ENCODE measurements at regions not wholly inside any gene's neighbourhood (a gene's known extent, or its start where the extent isn't known, plus 50 kb on each side); places are given as distances from the start of the nearest gene placed in this dataset.
"Not testable (repeated sequence)": the region's sequence is repeated elsewhere in the genome, so short reads cannot be mapped to it uniquely, and the experiment has no call there.

DNA sequence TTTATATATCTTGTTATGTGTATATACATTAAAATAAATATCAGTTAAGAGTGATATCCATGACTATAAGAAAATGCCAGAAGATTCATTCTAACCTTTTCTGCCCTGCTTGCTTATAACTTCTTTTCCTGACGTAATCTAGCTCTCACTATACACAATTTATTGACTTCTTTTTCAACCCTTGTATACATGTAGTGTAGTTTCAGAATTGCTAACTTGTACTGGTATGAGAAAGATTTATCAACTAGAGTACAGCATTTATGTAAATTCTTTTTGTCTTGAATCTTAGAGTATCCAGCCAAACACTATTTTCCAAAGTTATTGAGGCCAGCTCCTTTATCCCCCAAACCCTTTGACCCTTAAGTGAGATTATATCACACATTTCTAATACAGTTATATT, 798.0 kb upstream of the RAB6C start:
- no peak for DNase-seq (ENCODE audit: extremely low read depth, low read depth, low spot score)

DNA sequence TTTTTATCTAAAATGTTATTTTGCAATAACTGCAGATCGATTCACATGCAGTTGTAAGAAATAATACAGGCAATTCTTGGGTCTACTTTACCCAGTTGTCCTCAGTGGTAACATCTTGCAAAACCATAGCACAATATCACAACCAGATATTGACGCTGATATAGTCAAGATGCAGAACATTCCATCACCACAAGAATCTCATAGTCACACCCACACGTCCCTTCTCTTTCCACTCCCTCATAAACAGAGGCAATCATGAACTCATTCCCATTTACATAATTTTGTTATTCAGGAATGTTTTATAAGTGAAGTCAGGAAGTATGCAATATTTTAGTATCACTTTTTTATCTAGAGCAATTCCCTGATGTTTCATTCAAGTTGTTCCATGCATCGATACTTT, 797.5 kb upstream of the RAB6C start:
- DNase-seq (ENCODE audit: extremely low read depth, low read depth, low spot score), result no peak

DNA sequence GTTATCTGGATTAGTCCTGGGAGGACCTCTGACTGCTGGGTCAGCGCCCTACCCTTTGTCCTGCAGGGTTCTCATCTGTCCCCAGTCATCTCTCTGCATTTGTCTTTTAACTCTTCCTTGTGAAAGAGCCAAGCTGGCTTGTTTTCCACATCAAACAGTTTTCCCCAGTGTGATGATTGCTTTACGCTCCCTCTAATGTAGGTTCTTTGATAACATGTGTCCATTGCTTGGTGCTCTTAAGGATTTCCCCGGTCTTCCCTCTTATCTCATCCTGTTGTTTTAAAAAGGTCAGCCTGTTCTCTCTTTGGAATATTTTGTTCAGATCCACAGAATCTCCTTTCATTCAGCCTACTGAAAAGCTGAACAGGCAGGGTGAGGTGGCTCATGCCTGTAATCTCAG, 792.1 kb upstream of the RAB6C start:
- no peak for DNase-seq (ENCODE audit: extremely low read depth, low read depth, low spot score)

DNA sequence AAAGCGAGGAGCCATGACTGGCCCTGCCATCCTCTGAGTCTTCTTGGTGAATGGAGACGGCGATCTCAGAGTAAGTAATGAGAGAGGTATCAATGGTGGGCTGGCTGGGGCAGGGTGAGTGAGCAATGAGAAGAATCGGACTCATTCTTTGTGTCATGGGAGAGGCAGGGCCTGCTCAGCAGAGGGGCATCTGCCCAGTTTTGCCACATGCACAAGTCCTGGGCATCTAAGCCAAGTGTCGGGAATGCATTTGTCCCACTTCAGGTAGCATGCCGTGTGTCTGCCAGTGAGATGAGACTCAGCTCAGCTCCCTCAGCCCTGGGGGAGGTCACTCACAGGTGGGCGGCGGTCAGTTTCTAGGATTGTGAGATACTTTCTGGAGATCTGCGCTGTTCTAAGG, 791.0 kb upstream of the RAB6C start:
- no peak for DNase-seq (ENCODE audit: extremely low read depth, low read depth, low spot score)

DNA sequence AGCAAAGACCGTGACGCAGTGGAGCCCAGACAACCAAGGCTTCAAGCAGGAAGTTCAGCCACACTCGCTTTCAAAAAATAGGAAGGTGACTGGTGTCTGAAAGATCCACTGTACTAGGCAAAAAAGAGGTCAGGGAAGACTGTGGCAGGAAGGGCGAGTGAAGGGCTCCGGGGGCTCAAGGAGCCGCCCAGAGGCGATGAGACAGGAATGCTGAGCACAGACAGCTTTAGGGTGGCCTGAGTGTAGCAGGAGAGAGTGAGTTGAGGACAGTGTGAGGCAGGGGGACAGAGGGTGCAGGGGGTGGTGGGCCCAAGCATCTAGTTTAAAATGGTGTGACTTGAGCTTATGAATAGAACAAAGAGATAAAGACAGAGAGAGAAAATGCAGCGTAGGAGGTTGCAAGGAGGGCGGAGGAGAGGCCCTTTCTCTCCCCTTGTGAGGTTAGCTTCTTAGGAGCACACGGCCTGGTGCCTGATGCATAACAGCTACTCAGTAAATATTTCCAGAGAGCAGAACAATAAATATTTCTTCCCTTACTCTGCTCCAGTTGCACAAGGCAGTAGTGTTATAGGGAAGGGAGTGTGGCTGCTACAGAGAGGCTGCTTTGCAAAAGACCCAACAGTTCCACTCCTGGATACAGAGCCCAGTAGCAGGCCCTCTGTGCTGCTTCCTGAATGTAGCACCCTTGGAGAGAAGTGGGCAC, 789.7 kb upstream of the RAB6C start:
- DNase-seq (ENCODE audit: extremely low read depth, low read depth, low spot score), result no peak

DNA sequence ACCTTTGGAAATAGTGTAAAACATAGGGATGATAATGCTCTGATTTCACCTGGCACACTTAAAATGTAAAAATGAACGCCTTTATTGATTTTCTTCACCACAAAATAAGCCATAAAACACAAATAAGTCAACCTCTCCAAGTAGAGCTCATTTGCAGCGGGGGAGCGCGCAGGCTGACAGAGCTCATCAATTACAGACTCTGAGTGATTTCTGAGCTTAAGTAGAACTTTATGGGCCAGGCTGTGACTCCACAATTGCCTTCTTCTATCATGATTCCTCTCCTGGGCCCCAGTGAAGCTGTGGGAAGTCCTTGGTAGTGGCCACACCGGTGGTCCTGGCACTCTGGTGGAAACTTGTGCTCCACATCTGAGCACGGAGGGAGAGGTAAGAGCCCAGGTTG, 789.0 kb upstream of the RAB6C start:
- no peak for DNase-seq (ENCODE audit: extremely low read depth, low read depth, low spot score)

DNA sequence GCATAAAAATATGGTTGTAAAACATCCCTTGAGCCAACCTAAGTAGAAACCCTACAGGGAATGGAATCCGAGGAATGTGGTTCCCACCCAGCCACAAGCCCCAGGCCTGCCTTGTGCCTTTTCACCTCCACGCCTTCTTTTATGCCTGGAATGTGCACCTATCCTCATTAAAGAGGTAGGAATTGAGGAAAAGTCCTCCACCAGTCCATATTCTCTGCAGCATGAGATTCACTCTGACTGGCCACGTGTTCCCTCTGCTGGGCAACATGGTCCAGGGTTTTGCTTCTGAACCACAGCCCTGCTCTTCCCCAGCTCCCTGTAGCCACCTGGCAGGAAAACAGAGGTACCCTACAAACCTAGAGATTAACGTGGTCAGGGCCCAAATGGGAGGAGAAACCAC, 787.9 kb upstream of the RAB6C start:
- DNase-seq (ENCODE audit: extremely low read depth, low read depth, low spot score), result no peak

DNA sequence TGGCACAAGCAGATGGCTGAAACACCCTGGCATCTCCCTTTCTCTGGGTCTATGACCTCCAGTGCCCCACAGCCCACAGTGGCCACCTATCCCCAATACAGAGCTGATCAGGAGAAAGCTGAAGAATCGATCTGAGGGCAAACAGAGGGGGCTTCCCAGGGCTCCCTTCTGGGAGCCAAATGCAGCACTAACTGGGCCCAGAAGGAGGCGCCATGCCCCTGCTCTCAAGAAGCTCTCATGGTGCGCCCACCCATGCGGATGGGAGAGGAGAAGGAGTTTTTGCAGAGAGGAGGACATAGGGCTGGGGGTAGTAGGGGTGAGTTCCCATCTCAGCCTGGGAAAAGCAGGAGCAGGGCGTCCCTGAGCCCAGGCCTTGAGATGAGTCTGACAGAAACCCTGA, 787.3 kb upstream of the RAB6C start:
- DNase-seq (ENCODE audit: extremely low read depth, low read depth, low spot score), result no peak

DNA sequence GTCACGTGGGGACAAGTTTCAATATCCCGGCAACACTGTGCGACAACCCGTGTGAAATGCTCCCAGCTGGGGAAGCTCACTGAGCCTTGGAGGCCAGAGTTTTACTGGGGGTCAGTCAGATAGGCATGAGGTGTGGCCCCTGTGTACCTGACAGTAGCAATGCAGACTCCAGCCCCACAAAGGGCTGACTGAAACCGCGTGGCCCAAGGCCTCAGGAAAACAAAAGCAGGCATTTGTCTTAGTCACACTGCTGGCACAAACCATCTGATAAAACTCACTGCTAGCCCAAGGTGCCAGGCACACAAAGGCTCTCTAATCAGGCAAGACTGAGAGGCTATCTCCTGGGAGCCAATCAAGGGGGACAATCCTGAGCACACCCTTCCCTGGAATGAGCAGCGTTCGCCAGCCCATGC, 786.6 kb upstream of the RAB6C start:
- no peak for DNase-seq (ENCODE audit: extremely low read depth, low read depth, low spot score)

DNA sequence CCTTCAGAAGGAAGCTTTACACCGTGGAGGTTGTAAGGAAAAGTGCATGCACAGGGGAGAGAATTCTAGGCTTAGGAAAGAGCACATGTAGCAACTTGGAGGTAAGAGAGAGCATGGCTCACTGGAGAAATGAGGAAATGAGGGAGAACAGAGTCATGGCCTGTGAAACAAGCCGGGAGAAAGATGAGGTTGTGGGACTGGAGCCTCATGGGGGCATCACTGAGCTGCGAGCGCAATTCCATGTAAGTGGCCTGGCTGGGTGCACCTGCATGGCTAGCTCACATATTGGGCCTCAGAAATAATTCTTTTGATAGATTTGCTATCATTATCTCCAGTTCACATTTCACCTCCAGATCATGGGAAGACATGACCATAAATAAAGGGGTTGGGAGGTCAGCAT, 785.5 kb upstream of the RAB6C start:
- DNase-seq (ENCODE audit: extremely low read depth, low read depth, low spot score), result no peak

DNA sequence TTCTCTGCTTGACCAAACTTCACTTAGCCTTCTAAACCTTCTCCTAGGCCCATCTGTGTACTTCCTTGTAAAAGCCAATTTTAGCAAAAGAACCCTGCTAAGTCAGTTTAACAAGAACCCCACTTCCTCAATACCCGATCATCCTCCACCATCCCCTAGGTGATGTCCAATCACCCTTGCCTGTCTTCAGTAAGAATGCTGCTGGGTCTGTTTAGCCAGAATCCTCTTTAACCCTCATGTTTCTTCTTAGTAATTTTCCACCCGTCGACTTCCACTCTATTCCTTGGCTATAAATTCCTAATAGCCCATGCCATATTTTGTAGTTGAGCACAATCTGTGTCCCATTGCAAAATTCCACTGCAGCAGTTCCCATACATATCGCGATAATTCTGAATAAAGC, 780.0 kb upstream of the RAB6C start:
- no peak for DNase-seq (ENCODE audit: extremely low read depth, low read depth, low spot score)

DNA sequence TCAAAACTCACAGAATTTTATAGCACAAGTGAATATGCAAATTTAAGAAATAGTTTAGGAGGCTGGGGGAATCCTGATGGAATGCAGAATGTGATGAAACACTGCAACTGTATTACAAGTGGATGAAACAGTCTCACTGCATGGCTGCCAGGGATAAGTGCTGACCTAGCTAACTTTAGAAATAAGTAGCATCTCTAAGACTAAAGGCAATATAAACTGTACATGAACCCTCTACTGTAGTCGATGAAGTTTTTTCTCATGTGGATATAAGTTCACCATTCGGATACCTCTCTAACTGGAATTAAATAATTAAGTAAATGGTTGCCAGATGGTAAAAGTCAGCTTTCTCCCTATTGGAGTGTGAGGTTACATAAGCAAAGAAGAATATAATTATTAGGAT, 777.8 kb upstream of the RAB6C start:
- DNase-seq (ENCODE audit: extremely low read depth, low read depth, low spot score), result no peak

DNA sequence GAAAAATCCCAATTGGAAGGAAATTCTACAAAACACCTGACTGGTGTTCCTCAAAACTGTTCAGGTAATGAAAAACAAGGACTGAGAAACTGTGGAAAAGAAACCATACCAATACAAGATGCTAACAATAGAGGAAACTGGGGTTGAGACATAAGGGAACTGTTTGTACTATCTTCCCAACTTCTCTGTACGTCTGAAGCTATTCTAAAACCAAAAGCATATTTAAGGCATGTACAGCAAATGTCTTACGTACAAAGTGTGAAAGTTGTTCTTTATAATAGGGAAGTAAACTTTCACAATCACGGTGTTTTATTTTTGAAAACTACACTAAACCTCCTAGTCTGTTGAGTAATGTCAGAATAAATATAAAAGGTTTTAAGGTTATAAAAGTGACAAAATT, 776.1 kb upstream of the RAB6C start:
- DNase-seq (ENCODE audit: extremely low read depth, low read depth, low spot score), result no peak

DNA sequence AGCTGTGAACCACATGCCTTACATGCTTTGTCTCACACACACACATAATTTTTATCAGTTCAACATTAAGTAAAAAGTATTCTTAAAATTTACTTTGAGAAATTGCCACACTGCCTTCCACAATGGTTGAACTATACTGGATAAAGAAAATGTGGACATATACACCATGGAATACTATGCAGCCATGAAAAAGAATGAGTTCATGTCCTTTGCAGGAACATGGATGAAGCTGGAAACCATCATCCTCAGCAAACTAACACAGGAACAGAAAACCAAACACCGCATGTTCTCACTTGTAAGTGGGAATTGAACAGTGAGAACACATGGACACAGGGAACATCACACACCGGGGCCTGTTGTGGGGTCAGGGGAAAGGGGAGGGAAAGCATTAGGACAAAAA, 774.9 kb upstream of the RAB6C start:
- DNase-seq (ENCODE audit: extremely low read depth, low read depth, low spot score), result not testable (repeated sequence)

DNA sequence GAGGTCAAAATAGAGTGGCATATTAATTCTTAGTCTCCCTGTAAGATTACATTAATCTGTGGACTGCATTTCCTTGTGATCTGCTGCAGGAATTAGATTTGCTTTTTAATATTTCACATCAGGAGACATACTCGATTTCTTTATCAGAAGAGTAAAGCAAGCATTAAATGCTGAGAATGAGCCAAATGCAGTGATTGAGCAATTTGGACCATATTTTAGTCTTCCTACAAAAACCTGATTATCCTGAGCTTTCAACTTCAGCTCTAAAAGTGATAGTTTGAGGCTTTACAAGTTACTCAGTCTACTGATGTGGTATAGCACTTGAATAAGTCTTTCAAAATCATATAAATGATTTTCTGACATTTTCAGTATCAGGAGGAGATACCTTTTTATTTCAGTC, 774.3 kb upstream of the RAB6C start:
- no peak for DNase-seq (ENCODE audit: extremely low read depth, low read depth, low spot score)

DNA sequence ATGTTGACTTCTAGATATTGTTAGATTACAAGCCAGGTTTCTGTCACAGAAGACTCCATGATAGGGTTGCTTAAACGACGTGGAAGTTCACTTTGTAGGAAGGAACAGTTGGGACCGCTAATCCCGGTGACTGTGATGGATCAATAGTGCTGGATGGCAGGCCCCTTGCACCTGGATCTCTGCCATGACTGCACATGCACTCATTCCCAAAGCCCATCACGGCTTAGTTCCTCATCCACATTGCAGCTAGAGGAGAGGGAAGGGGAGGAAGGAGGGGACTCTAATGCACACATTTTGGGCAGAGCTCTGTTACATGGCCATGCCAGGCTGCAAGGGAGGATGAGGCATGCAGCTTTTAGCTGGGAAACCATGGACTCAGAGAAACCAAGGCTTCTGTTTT, 773.7 kb upstream of the RAB6C start:
- DNase-seq (ENCODE audit: extremely low read depth, low read depth, low spot score), result no peak

DNA sequence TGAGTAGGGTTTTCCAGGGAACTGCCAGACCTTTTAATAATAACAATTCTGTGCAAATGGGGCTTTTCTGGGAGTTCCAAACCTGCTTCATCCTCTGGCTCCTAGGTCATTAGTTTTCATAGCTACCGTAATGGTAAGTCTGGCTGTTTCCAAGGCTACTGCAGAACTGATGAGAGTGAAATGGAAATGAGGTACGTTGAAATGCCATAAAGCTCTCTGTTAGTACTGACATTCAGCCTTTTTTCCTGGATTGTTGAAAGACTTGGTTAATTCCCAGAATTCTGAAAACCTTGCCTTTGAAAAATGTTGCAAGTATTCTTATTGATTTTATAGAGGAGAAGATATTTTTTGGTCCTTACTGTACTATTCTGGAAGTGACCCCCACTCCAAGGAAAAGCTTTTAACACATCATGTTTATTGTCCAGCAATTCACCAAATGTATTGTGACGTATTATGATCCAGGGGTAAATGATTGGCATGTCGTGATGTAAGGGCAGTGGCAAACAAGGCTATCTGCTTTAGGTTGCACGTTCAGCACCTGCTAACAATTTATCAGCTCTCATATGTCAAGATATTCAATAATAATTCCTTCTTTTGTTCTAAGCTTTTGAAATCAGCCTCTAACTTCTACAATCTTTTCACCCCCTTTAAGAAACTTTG, 767.0 kb upstream of the RAB6C start:
- DNase-seq (ENCODE audit: extremely low read depth, low read depth, low spot score), result no peak

DNA sequence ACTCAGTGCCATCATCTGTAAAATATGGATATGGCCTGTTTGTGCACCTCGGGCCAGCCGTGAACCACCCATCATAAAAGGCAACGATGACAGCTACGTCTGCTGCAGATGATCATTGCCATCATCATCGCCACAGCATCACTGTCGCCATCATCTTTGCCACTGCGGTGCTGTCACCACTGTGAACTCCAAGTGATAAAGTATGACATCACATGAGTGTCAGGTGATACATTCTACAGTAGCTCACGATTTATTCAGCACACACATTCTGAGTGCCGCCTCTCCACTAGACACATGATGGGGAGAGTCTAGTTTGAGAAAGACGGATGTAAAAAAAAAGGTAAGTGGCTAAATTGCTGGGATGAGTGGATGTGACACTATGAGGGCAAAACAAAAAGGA, 755.4 kb upstream of the RAB6C start:
- DNase-seq (ENCODE audit: extremely low read depth, low read depth, low spot score), result no peak

DNA sequence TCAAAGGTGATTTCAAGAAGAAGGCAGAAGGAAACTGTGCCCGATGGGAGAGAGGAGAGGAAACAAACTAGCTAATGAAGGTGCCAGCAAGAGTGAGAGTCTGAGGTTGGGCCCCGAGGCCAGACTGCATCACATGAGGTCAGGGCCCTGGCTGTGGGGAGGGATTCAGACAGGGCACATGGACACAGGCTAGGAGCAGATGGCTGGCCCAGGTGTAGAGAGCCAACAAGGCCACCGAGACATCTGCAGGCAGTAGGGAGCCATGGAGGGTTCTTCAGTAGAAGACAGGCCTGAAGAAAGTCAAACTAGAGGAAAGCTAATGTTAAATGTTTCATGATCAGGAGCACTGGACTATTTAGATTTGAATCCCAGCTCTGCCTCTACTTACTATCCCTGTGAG, 755.0 kb upstream of the RAB6C start:
- no peak for DNase-seq (ENCODE audit: extremely low read depth, low read depth, low spot score)

DNA sequence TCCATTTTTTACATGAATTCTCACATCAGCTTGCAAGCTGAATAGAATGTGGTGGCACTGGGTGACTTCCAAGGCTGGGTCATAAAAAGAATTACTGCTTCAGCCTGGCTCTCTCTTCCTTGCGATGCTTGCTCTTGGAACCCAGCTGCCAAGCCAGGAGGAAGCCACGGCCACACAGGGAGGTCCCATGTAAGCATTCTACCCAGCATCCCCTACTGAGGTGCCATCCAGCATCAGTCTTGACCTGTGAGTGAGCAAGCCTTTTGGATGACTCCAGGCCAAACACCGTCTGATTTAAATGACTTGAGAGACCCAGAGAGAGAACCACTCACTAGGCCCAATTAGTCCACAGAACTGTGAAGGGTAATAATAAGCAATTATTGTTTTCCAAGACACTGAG, 750.3 kb upstream of the RAB6C start:
- no peak for DNase-seq (ENCODE audit: extremely low read depth, low read depth, low spot score)

DNA sequence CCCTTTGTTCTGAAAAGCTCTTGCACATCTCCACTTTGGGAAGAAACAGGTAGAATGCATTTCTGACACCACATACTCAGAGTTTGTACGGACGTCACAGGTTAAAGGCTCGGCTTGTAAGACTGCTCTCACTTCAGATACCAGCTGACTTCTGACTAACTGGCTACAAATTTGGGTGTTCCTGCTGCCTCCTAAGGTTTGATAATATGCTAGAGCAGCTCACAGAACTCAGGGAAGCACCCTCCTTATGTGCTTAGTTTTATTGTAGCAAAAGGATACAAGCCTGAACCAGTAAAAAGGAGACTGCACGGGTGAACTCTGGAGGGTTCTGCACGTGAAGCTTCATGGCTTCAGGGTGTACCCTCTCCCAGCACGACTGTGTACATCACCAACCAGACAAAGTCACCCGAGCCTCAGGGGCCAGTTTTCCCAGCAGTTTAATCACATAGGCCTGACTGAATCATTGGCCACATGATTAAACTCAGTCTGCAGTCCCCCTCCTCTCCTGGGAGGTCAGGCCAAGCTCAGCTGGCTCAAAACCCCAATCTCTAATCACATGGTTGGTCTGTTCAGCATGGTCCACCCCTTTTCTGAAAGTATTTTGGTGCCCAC, 749.5 kb upstream of the RAB6C start:
- no peak for DNase-seq (ENCODE audit: extremely low read depth, low read depth, low spot score)

DNA sequence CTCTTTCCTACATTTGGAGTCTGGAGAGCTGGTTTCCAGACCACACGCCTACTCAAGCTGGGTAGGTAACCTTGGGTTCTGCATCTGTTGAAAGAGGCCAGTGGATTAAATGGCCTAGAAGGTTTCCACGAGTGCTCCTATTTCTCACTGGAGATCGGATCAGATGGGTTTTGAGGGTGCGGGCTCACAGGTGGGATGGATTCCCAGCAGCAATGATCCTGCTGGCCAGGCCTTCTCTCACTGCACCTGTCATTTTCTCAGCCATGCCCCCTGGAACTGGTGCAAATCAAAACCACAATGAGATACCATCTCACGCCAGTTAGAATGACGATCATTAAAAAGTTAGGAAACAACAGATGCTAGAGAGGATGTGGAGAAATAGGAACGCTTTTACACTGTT, 747.5 kb upstream of the RAB6C start:
- DNase-seq (ENCODE audit: extremely low read depth, low read depth, low spot score), result no peak

DNA sequence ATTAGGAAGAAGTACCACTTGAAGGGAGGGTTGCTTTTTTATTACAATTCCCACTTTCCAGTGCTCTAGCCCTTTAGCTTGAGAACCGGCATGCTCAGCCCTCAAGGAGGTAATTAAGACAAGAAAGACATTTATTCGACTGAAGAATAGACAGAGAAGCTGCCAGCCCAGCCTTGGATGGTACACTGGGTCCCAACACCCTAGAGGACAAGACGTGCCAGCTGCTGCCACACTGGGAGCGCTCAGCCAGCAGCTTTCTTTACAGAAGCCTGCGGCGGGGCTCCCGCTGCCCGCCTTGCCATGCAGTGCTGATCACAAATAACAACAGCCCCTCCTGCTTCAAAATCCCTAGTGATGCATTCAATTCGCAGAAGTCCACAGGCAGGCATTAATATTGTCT, 746.3 kb upstream of the RAB6C start:
- DNase-seq (ENCODE audit: extremely low read depth, low read depth, low spot score), result no peak
